K562 (cell line): ENCODE measurements at regions not wholly inside any gene's neighbourhood (a gene's known extent, or its start where the extent isn't known, plus 50 kb on each side); places are given as distances from the start of the nearest gene placed in this dataset.

ENCODE experiments used
- ATAC-seq: fragments of 200-7000 bp; cut with Tn5 transposase; 3 replicates; pipeline ENCODE4 v1.9.1; 2020; ENCODE audit warnings: moderate library complexity
- BruUV-seq: library from RNA; stranded (reverse); fragments of 400-500 nt; replicated peaks from 2 replicates; lab custom pipeline; 2021; lab: Mats Ljungman, UMichigan
- CTCF ChIA-PET: fragments of 300-600 bp; formaldehyde crosslinking; extraction: SDS; loops from one replicate; lab custom pipeline; 2021; ENCODE audit warnings: low intra/inter-chr PET ratio; lab: Yijun Ruan, JAX
- POLR2A ChIA-PET: fragments of 300-600, 350-650 bp; sonication (Branson Sonifier 250); formaldehyde crosslinking; extraction: SDS; loops from one replicate; lab custom pipeline; 2021; ENCODE audit warnings: antibody characterized with exemption, inconsistent platforms; lab: Yijun Ruan, JAX
- DNase-seq, 4 experiments: peaks; one replicate each; pipeline versions ENCODE4 v3.0.0 to v3.0.0-alpha.2; 2011 to 2018; ENCODE audit warnings: low spot score in 3 of 4, mixed read lengths in 3 of 4; ENCODE audit errors: extremely low read depth in 1 of 4
- FAIRE-seq: peaks from 2 replicates; lab custom pipeline; 2011; peaks lifted over from hg19 to GRCh38; lab: Jason Lieb, UNC
- H2AFZ ChIP-seq: 2 replicates; pipeline ENCODE4 v1.6.0; 2011; ENCODE audit warnings: low read depth, low read length, control low read depth, inconsistent platforms
- H3K27ac ChIP-seq: fragments of 200-600 bp; 3 replicates; pipeline ENCODE4 v1.8.0; 2011; ENCODE audit warnings: low read depth, mild to moderate bottlenecking, control low read depth, inconsistent platforms, low read length, moderate library complexity, mixed read lengths; ENCODE audit errors: extremely low read depth
- H3K27me3 ChIP-seq, 2 experiments: fragments of 300-600 bp in 1 of 2; 2 replicates in 1 of 2; 3 replicates in 1 of 2; pipeline versions ENCODE4 v1.6.0 to v1.8.0; 2011; ENCODE audit warnings: inconsistent platforms in 2 of 2, low read length in 2 of 2, mild to moderate bottlenecking in 1 of 2, mixed read lengths in 1 of 2, moderate library complexity in 1 of 2; ENCODE audit not compliant: control insufficient read depth in 2 of 2, insufficient read depth in 2 of 2
- H3K36me3 ChIP-seq: fragments of 300-600 bp; 3 replicates; pipeline ENCODE4 v1.8.0; 2011; ENCODE audit warnings: mild to moderate bottlenecking, low read length, inconsistent platforms; ENCODE audit not compliant: control insufficient read depth, insufficient read depth
- H3K4me1 ChIP-seq, 2 experiments: fragments of 200-600 bp in 1 of 2; replicated peaks in 1 of 2; 2 replicates in 1 of 2; 3 replicates in 1 of 2; pipeline versions ENCODE4 v1.5.1 to v1.8.0; 2011; ENCODE audit warnings: inconsistent platforms in 2 of 2, low read length in 2 of 2, mild to moderate bottlenecking in 1 of 2, mixed read lengths in 1 of 2, moderate library complexity in 1 of 2; ENCODE audit not compliant: control insufficient read depth in 2 of 2, insufficient read depth in 2 of 2
- H3K4me2 ChIP-seq: 2 replicates; pipeline ENCODE4 v1.6.1; 2011; ENCODE audit warnings: low read length, control low read depth, inconsistent platforms, mixed read lengths; ENCODE audit not compliant: insufficient read depth
- H3K4me3 ChIP-seq: fragments of 200-600 bp; sonication (generic), shearing (Covaris generic); 2 replicates; pipeline ENCODE4 v1.5.1; 2016; ENCODE audit warnings: control low read depth, inconsistent platforms
- H3K79me2 ChIP-seq: fragments of 200-600 bp; 3 replicates; pipeline ENCODE4 v1.8.0; 2011; ENCODE audit warnings: low read length, inconsistent platforms; ENCODE audit not compliant: control insufficient read depth, insufficient read depth
- H3K9ac ChIP-seq, 2 experiments: 2 replicates each; pipeline versions ENCODE4 v1.6.0 to v1.6.1; 2011; ENCODE audit warnings: low read depth in 2 of 2, low read length in 2 of 2, control low read depth in 1 of 2, inconsistent platforms in 1 of 2, mild to moderate bottlenecking in 1 of 2, mixed read lengths in 1 of 2; ENCODE audit not compliant: insufficient read depth in 1 of 2
- H3K9me1 ChIP-seq: one replicate; pipeline ENCODE4 v1.6.0; 2011; ENCODE audit warnings: inconsistent platforms, mild to moderate bottlenecking, low read length, moderate library complexity; ENCODE audit not compliant: control insufficient read depth, insufficient read depth
- H3K9me3 ChIP-seq: replicated peaks from 2 replicates; pipeline ENCODE4 v1.5.1; 2011; ENCODE audit warnings: low read depth, low read length, inconsistent platforms; ENCODE audit not compliant: control insufficient read depth, insufficient read depth
- H4K20me1 ChIP-seq: replicated peaks from 2 replicates; pipeline ENCODE4 v1.6.1; 2011; ENCODE audit warnings: low read length, inconsistent platforms, mixed read lengths; ENCODE audit not compliant: control insufficient read depth, insufficient read depth
- C11orf30 ChIP-seq: fragments of 450-650 bp; IDR thresholded peaks from 2 replicates; pipeline ENCODE4 v1.6.1; 2016; ENCODE audit warnings: low read depth, mild to moderate bottlenecking
- CREB1 ChIP-seq, 2 experiments: sonication (generic) in 1 of 2; formaldehyde crosslinking in 1 of 2; IDR thresholded peaks; 2 replicates each; pipeline versions ENCODE4 v1.6.1 to v1.8.0; 2012 to 2022; ENCODE audit warnings: inconsistent platforms in 1 of 2, mild to moderate bottlenecking in 1 of 2, missing genetic modification reagents in 1 of 2, moderate library complexity in 1 of 2
- ETV1 ChIP-seq: fragments of 450-650 bp; conservative IDR thresholded peaks from 2 replicates; pipeline ENCODE4 v1.6.1; 2016; ENCODE audit warnings: missing genetic modification characterization, control low read depth, low read depth, missing compliant biosample characterization
- GABPB1 ChIP-seq: sonication (generic); formaldehyde crosslinking; IDR thresholded peaks from 2 replicates; pipeline ENCODE4 v1.8.0; 2022; ENCODE audit warnings: mild to moderate bottlenecking, missing genetic modification reagents
- HCFC1 ChIP-seq: IDR thresholded peaks from 2 replicates; pipeline ENCODE4 v1.6.1; 2012; ENCODE audit warnings: low read depth, low read length, improper control_type of control experiment
- HDAC2 ChIP-seq: fragments of 450-650 bp; IDR thresholded peaks from 2 replicates; pipeline ENCODE4 v1.6.1; 2016; ENCODE audit warnings: mild to moderate bottlenecking
- NFYB ChIP-seq: IDR thresholded peaks from 2 replicates; pipeline ENCODE4 v1.6.1; 2011; ENCODE audit warnings: mild to moderate bottlenecking, moderate library complexity; ENCODE audit not compliant: insufficient read length; ENCODE audit errors: extremely low read depth
- NR2C1 ChIP-seq, 2 experiments: fragments of 450-650 bp; IDR thresholded peaks; 2 replicates each; pipeline ENCODE4 v1.6.1; 2017; ENCODE audit warnings: mild to moderate bottlenecking in 2 of 2, antibody characterized with exemption in 1 of 2, inconsistent platforms in 1 of 2, missing compliant biosample characterization in 1 of 2, missing genetic modification characterization in 1 of 2
- NR4A1 ChIP-seq, 2 experiments: fragments of 250-450 bp in 1 of 2; fragments of 450-650 bp in 1 of 2; sonication (Bioruptor Pico) in 1 of 2; IDR thresholded peaks; 2 replicates each; pipeline versions ENCODE4 v1.4.0 to v1.6.1; 2016 to 2020; ENCODE audit warnings: mild to moderate bottlenecking in 2 of 2, missing compliant biosample characterization in 1 of 2, missing genetic modification characterization in 1 of 2, moderate library complexity in 1 of 2
- PHB ChIP-seq: fragments of 250-450 bp; sonication (Bioruptor Pico); IDR thresholded peaks from 2 replicates; pipeline ENCODE4 v1.5.0; 2021
- SMARCE1 ChIP-seq: fragments of 450-650 bp; IDR thresholded peaks from 2 replicates; pipeline ENCODE4 v1.7.1; 2016; ENCODE audit warnings: mild to moderate bottlenecking
- TOE1 ChIP-seq, 2 experiments: fragments of 450-650 bp in 1 of 2; sonication (generic) in 1 of 2; formaldehyde crosslinking in 1 of 2; IDR thresholded peaks; 2 replicates each; pipeline versions ENCODE4 v1.7.1 to v1.8.0; 2016 to 2022; ENCODE audit warnings: borderline replicate concordance in 2 of 2, mild to moderate bottlenecking in 2 of 2, antibody characterized with exemption in 1 of 2, inconsistent platforms in 1 of 2, low read depth in 1 of 2, missing genetic modification reagents in 1 of 2, moderate library complexity in 1 of 2
- ZBED1 ChIP-seq: IDR thresholded peaks from 2 replicates; pipeline ENCODE4 v1.6.1; 2014
- ZNF121 ChIP-seq: sonication (generic); formaldehyde crosslinking; conservative IDR thresholded peaks from 2 replicates; pipeline ENCODE4 v1.8.0; 2022; ENCODE audit warnings: missing genetic modification reagents
- ZNF174 ChIP-seq: fragments of 250-450 bp; sonication (Bioruptor Pico); IDR thresholded peaks from 2 replicates; pipeline ENCODE4 v1.4.0; 2020; ENCODE audit warnings: mild to moderate bottlenecking
- ZSCAN29 ChIP-seq: fragments of 450-650 bp; IDR thresholded peaks from 2 replicates; pipeline ENCODE4 v1.6.1; 2017
- WGBS: fragments of 100-300 bp; shearing (Covaris generic); methylation state at CpG from one replicate; pipeline ENCODE4 v1.1.6; 2016; ENCODE audit warnings: low coverage, mixed read lengths; ENCODE audit not compliant: insufficient coverage; ENCODE audit errors: missing lambda C conversion rate; 5-methylcytosine and 5-hydroxymethylcytosine counted together
- in situ Hi-C: fragments of 300-500 bp; cut with MboI; formaldehyde crosslinking; loops from 4 replicates; pipeline ENCODE4 v1.15.0; 2018; ENCODE audit warnings: inconsistent platforms, mixed read lengths
- intact Hi-C: fragments of 100-400 bp; cut with micrococcal nuclease; formaldehyde crosslinking; loops from 2 replicates; pipeline ENCODE4 v1.14.2; 2022
- TF ChIP-seq, protein P1 (sequence below): IDR thresholded peaks from 2 replicates; pipeline ENCODE4 v1.6.1; 2012; ENCODE audit warnings: low read depth, low read length, improper control_type of control experiment, borderline replicate concordance
- TF ChIP-seq, protein P2 (sequence below): fragments of 250-450 bp; sonication (Bioruptor Pico); IDR thresholded peaks from 2 replicates; pipeline ENCODE4 v1.5.0; 2021; ENCODE audit warnings: mild to moderate bottlenecking, borderline replicate concordance

DNA sequence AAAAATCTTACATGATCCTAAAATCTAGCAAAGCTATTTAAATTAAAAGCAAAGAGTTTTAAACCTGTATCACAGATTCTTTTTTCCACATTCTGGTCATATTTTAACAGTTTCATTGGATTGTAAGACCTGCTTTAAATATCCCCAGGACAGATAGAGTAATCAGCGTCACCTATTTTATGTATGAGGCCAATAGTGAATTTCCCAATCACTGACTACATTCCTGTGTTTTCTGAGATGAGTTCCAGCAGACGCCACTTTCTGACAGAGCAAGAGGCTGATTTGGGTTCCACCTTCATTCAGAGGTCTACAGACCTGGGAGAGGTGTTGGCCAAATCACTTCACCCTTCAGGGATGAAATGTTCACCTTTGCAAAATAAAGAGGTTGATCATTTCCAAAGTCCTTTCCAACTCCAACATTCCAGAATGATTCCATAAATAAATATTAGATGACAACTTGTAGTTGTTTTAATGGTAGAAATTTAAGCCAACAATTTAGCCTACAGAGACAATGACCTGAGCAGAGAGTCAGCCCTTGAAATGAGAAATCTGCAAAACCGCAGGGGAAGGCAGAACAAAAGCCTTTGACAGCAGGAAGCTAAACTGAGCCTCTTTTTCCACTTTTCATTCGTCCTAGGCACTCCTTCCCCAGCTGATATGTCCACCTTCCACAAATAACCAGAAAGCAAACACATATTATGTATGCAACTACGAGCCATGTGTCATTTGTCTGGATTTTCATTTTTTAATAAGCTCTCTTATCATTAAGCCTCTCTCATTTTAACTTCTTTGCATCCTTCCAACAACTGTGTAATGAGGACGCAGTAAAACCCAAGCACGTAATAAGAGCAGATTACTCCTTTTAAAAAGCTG is 105.2 kb downstream of the TFAP2A start:
- no TSS peak for BruUV-seq
- no peaks in the 10 kb centered on the region for H3K9me1 ChIP-seq
- POLR2A ChIA-PET, result interaction anchor here (0.7 kb wide), 1 partner anchor 8 kb away, joined by 4 read pairs; no protein-coding TSS in a partner anchor

More for the DNA sequence above, 105.2 kb downstream of the TFAP2A start:
- ATAC-seq, result no peak
- Histone ChIP-seq H3K4me2 (no peak overlapping the region), H3K4me1 (peaks cover 11 to 17% of the 10 kb centered on the region in 2 experiments), H3K4me3 (no peak overlapping the region), H3K27me3 (no peaks in the 10 kb centered on the region), H3K9me3 (no peaks in the 10 kb centered on the region), H3K9ac (no peak overlapping the region), H3K79me2 (no peaks in the 10 kb centered on the region), H3K27ac (no peak overlapping the region), H3K36me3 (no peaks in the 10 kb centered on the region), H2AFZ (no peak overlapping the region), H4K20me1 (no peaks in the 10 kb centered on the region)
- intact Hi-C loops (no loop called here), in situ Hi-C loops (no loop called here)
- no peak for DNase-seq
- TF ChIP-seq NR4A1 (CRISPR knock-in tag; IDR thresholded peaks at IDR 0.05), result no peak
- TF ChIP-seq NR4A1 (tag; IDR thresholded peaks at IDR 0.05), result no peak
- TF ChIP-seq, protein P1, sequence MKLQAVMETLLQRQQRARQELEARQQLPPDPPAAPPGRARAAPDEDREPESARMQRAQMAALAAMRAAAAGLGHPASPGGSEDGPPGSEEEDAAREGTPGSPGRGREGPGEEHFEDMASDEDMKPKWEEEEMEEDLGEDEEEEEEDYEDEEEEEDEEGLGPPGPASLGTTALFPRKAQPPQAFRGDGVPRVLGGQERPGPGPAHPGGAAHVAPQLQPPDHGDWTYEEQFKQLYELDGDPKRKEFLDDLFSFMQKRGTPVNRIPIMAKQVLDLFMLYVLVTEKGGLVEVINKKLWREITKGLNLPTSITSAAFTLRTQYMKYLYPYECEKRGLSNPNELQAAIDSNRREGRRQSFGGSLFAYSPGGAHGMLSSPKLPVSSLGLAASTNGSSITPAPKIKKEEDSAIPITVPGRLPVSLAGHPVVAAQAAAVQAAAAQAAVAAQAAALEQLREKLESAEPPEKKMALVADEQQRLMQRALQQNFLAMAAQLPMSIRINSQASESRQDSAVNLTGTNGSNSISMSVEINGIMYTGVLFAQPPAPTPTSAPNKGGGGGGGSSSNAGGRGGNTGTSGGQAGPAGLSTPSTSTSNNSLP, result no peak
- no peak for TF ChIP-seq ZSCAN29
- no peak for TF ChIP-seq ZBED1
- TF ChIP-seq PHB, result no peak
- TF ChIP-seq NFYB, result no peak
- no peak for TF ChIP-seq C11orf30
- no peak for TF ChIP-seq NR2C1 (IDR thresholded peaks at IDR 0.05)
- TF ChIP-seq NR2C1 (tag; IDR thresholded peaks at IDR 0.05), result no peak
- no peak for TF ChIP-seq ZNF174 (CRISPR knock-in tag)
- no peak for TF ChIP-seq ZNF121
- TF ChIP-seq SMARCE1, result no peak
- no peak for TF ChIP-seq HDAC2
- TF ChIP-seq TOE1 (IDR thresholded peaks at IDR 0.05; ENCODE audit: borderline replicate concordance), result no peak
- no peak for TF ChIP-seq TOE1 (CRISPR knock-in tag; IDR thresholded peaks at IDR 0.05; ENCODE audit: borderline replicate concordance, low read depth)
- no peak for TF ChIP-seq CREB1 (IDR thresholded peaks at IDR 0.05)
- no peak for TF ChIP-seq CREB1 (CRISPR knock-in tag; IDR thresholded peaks at IDR 0.05)
- no peak for TF ChIP-seq GABPB1 (CRISPR knock-in tag)
- TF ChIP-seq, protein P2, sequence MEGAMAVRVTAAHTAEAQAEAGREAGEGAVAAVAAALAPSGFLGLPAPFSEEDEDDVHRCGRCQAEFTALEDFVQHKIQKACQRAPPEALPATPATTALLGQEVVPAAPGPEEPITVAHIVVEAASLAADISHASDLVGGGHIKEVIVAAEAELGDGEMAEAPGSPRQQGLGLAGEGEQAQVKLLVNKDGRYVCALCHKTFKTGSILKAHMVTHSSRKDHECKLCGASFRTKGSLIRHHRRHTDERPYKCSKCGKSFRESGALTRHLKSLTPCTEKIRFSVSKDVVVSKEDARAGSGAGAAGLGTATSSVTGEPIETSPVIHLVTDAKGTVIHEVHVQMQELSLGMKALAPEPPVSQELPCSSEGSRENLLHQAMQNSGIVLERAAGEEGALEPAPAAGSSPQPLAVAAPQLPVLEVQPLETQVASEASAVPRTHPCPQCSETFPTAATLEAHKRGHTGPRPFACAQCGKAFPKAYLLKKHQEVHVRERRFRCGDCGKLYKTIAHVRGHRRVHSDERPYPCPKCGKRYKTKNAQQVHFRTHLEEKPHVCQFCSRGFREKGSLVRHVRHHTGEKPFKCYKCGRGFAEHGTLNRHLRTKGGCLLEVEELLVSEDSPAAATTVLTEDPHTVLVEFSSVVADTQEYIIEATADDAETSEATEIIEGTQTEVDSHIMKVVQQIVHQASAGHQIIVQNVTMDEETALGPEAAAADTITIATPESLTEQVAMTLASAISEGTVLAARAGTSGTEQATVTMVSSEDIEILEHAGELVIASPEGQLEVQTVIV (CRISPR knock-in tag), result no peak
- TF ChIP-seq ETV1 (tag), result no peak
- TF ChIP-seq HCFC1, result no peak
- no peak for FAIRE-seq
- whole genome bisulfite sequencing, result 46% methylated on average over 7 of the region's 7 CpGs
- CTCF ChIA-PET, result no interaction called here
